ENCODE measurements at regions not wholly inside any gene's neighbourhood (a gene's known extent, or its start where the extent isn't known, plus 50 kb on each side); places are given as distances from the start of the nearest gene placed in this dataset.

DNA sequence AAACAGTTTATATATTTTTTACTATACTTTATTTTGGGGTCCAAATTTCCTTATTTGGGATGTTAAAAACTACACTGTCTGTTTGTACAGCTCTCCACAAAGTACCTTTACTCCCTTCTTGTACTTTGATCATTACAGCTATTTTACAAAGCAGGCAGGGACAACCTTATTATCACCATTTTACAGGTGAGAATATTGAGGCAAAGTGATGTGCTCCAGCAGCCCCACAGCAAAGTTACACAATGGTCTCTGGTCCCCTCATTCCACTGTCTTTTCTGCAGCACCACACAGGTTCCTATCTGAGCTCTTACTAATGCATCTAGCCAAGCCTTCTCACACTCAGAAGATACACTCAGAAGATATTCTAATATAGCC lies 457.3 kb downstream of the RASEF start:
- no peak overlapping the region for H2BK5ac ChIP-seq (ENCODE audit: insufficient read length, low read length)
- no peak for TF ChIP-seq CTCF (conservative IDR thresholded peaks at IDR 0.05)
- H3K27me3 ChIP-seq (ENCODE audit: insufficient read depth, low read length), result no peaks in the 10 kb centered on the region
- Mint-ChIP-seq H3K27me3 (ENCODE audit: low read depth) (no peaks in the 10 kb centered on the region), H3K9me3 (no peaks in the 10 kb centered on the region), H3K36me3 (ENCODE audit: insufficient read depth in 1 of 3, low read depth in 3 of 3) (no peaks in the 10 kb centered on the region), H3K4me3 (no peak overlapping the region), H3K4me1 (peaks cover 2 to 6% of the 10 kb centered on the region in 2 experiments; a peak in 3 of 4 replicates), H3K27ac (no peak overlapping the region)
- H3K23ac ChIP-seq (ENCODE audit: insufficient read length, low read depth, low read length), result no peak overlapping the region
- H2BK15ac ChIP-seq (ENCODE audit: low read depth, low read length), result no peak overlapping the region
- H3K14ac ChIP-seq (ENCODE audit: insufficient read depth, low read length), result no peak overlapping the region
- H3K79me2 ChIP-seq (ENCODE audit: insufficient read depth, low read length), result no peaks in the 10 kb centered on the region
- no peaks in the 10 kb centered on the region for H3K23me2 ChIP-seq (ENCODE audit: insufficient read length, low read depth, low read length, poor library complexity, severe bottlenecking)
- no peak overlapping the region for H3K9ac ChIP-seq (ENCODE audit: extremely low read depth, insufficient read length, low read length)
- H4K20me1 ChIP-seq (ENCODE audit: control insufficient read depth, insufficient read depth, insufficient read length), result no peaks in the 10 kb centered on the region
- no peak overlapping the region for H4K91ac ChIP-seq (ENCODE audit: insufficient read length, low read depth, low read length)
- no peak overlapping the region for H3K4ac ChIP-seq (ENCODE audit: low read depth, low read length)
- no peak overlapping the region for H2BK12ac ChIP-seq (ENCODE audit: insufficient read length, low read depth, low read length)
- no peak overlapping the region for H3K27ac ChIP-seq (ENCODE audit: insufficient read length, low read depth, low read length)
- no peak overlapping the region for H2BK120ac ChIP-seq (ENCODE audit: low read depth, low read length, poor library complexity, severe bottlenecking)
- no peaks in the 10 kb centered on the region for H3K9me3 ChIP-seq (ENCODE audit: control insufficient read depth, low read depth, low read length)
- no peaks in the 10 kb centered on the region for H3K4me1 ChIP-seq (ENCODE audit: insufficient read depth, low read length)
- H3K18ac ChIP-seq (ENCODE audit: insufficient read length, low read depth, low read length), result no peak overlapping the region
- H3T11ph ChIP-seq (ENCODE audit: low read length), result no peak overlapping the region
- H3K56ac ChIP-seq (ENCODE audit: insufficient read length, low read depth, low read length), result no peak overlapping the region
- H3K79me1 ChIP-seq (ENCODE audit: insufficient read depth, low read depth, low read length, poor library complexity, severe bottlenecking), result no peaks in the 10 kb centered on the region
- no peak overlapping the region for H4K5ac ChIP-seq (ENCODE audit: insufficient read length, low read depth, low read length)
- no peak overlapping the region for H4K8ac ChIP-seq (replicated peaks; ENCODE audit: insufficient read length, low read depth, low read length)
- no peak overlapping the region for H3K4me2 ChIP-seq (ENCODE audit: insufficient read depth, insufficient read length, low read length)
- H2AK5ac ChIP-seq (ENCODE audit: insufficient read length, low read length), result no peak overlapping the region
- no peak for DNase-seq
- no peak overlapping the region for H2BK20ac ChIP-seq (ENCODE audit: low read depth, low read length, poor library complexity, severe bottlenecking)
- no peak overlapping the region for H2AFZ ChIP-seq (ENCODE audit: low read length)
